ENCODE measurements at regions not wholly inside any gene's neighbourhood (a gene's known extent, or its start where the extent isn't known, plus 50 kb on each side); places are given as distances from the start of the nearest gene placed in this dataset.
"Not testable (repeated sequence)": the region's sequence is repeated elsewhere in the genome, so short reads cannot be mapped to it uniquely, and the experiment has no call there.

DNA sequence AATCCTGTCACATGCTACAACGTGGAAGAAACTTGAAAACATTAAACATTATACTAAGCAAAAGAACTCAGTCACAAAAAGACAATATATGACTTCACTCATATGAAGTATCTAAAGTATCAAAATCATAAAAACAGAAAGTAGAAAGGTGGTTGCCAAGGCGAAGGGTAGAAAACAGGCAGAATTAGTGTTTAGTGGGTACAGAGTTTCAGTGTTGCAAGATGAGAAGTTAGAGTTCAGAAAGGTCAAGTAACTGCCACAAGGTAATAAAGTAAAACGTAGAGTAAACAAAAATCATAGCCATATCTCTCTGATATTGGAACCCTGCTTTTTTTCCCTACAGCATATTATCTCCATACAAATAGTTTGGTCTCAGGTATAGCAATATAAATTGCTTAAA lies 223.8 kb upstream of the FSCB start:
- no peak overlapping the region for H3K4me3 ChIP-seq (ENCODE audit: insufficient read depth, low read depth, low read length, poor library complexity, severe bottlenecking)
- H3K36me3 ChIP-seq (ENCODE audit: control insufficient read depth, insufficient read depth, low read length): no peaks in the 10 kb centered on the region
- H3K9me3 ChIP-seq (ENCODE audit: control insufficient read depth, low read length): no peaks in the 10 kb centered on the region
- H3K4me1 ChIP-seq (ENCODE audit: control insufficient read depth, insufficient read depth, low read length, poor library complexity, severe bottlenecking): no peaks in the 10 kb centered on the region
- H3K27me3 ChIP-seq (replicated peaks; ENCODE audit: control insufficient read depth, insufficient read depth, low read length, poor library complexity, severe bottlenecking): no peaks in the 10 kb centered on the region
- DNase-seq: no peak
- H3K27ac ChIP-seq (ENCODE audit: insufficient read depth, low read length, poor library complexity, severe bottlenecking): no peak overlapping the region

DNA sequence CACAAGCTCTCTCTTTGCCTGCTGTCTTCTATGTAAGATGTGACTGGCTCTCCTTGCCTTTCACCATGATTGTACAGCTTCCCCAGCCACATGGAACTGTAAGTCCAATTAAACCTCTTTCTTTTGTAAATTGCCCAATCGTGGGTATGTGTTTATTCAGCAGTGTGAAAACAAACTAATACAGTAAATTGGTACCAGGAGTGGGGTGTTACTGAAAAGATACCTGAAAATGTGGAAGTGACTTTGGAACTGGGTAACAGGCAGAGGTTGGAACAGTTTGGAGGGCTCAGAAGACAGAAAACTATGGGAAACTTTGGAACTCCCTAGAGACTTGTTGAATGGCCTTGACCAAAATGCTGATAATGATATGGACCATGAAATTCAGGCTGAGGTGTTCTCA lies 214.3 kb upstream of the FSCB start:
- H3K36me3 ChIP-seq (ENCODE audit: control insufficient read depth, insufficient read depth, low read length); H3K9me3 ChIP-seq (ENCODE audit: control insufficient read depth, low read length); H3K4me3 ChIP-seq (ENCODE audit: insufficient read depth, low read depth, low read length, poor library complexity, severe bottlenecking); H3K27ac ChIP-seq (ENCODE audit: insufficient read depth, low read length, poor library complexity, severe bottlenecking); H3K4me1 ChIP-seq (ENCODE audit: control insufficient read depth, insufficient read depth, low read length, poor library complexity, severe bottlenecking); H3K27me3 ChIP-seq (replicated peaks; ENCODE audit: control insufficient read depth, insufficient read depth, low read length, poor library complexity, severe bottlenecking); DNase-seq: not testable (repeated sequence)

GRCh38 chr14:44720707-44721106 lies 213.6 kb upstream of the FSCB start:
- H3K27me3 ChIP-seq (replicated peaks; ENCODE audit: control insufficient read depth, insufficient read depth, low read length, poor library complexity, severe bottlenecking): no peaks in the 10 kb centered on the region
- no peaks in the 10 kb centered on the region for H3K4me1 ChIP-seq (ENCODE audit: control insufficient read depth, insufficient read depth, low read length, poor library complexity, severe bottlenecking)
- H3K4me3 ChIP-seq (ENCODE audit: insufficient read depth, low read depth, low read length, poor library complexity, severe bottlenecking): no peak overlapping the region
- no peaks in the 10 kb centered on the region for H3K36me3 ChIP-seq (ENCODE audit: control insufficient read depth, insufficient read depth, low read length)
- no peak overlapping the region for H3K27ac ChIP-seq (ENCODE audit: insufficient read depth, low read length, poor library complexity, severe bottlenecking)
- DNase-seq: no peak
- no peaks in the 10 kb centered on the region for H3K9me3 ChIP-seq (ENCODE audit: control insufficient read depth, low read length)

- H3K4me3 ChIP-seq (ENCODE audit: insufficient read depth, low read depth, low read length, poor library complexity, severe bottlenecking): no peak overlapping the region
- no peaks in the 10 kb centered on the region for H3K36me3 ChIP-seq (ENCODE audit: control insufficient read depth, insufficient read depth, low read length)
- no peaks in the 10 kb centered on the region for H3K4me1 ChIP-seq (ENCODE audit: control insufficient read depth, insufficient read depth, low read length, poor library complexity, severe bottlenecking)
- H3K27me3 ChIP-seq (replicated peaks; ENCODE audit: control insufficient read depth, insufficient read depth, low read length, poor library complexity, severe bottlenecking): no peaks in the 10 kb centered on the region
- DNase-seq: no peak
- no peak overlapping the region for H3K27ac ChIP-seq (ENCODE audit: insufficient read depth, low read length, poor library complexity, severe bottlenecking)
- no peaks in the 10 kb centered on the region for H3K9me3 ChIP-seq (ENCODE audit: control insufficient read depth, low read length)
These were observed 205.1 kb upstream of the FSCB start for GRCh38 chr14:44712024-44712815.

DNA sequence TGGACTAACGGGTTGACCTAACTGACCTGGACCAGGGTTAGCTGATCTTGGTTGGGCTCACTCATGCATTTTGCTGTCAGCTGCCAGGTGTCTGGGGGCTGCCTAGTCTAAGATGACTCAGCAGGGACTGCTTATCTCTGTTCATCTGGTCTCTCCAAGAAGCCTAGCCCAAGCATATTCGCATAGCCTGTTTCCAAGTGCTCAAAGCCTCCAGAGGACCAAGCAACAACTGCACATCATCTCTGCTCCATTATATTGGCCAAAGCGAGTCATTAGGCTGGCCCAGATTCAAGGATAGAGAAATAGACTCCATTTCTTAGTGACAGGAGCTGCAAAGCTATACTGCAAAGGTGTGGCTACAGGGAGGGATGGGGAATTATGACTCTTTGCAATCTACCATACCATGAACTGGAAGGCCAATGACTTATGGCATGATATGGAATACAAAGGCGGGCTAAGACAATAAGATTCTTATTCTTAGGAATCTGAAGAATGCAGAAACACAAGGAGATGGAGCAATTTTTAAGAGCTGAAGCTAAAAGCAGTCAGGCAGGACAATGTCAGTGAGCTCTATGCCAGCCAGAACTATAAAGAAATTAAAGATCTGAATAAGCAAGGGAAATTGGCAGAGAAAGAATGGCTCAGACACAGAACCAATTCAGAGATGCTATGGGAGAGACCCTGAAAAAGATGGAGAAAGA lies 194.6 kb upstream of the FSCB start:
- no peak for DNase-seq
- Histone ChIP-seq H3K27ac (ENCODE audit: insufficient read depth, low read length, poor library complexity, severe bottlenecking) (no peak overlapping the region), H3K4me1 (ENCODE audit: control insufficient read depth, insufficient read depth, low read length, poor library complexity, severe bottlenecking) (no peaks in the 10 kb centered on the region), H3K36me3 (ENCODE audit: control insufficient read depth, insufficient read depth, low read length) (no peaks in the 10 kb centered on the region), H3K27me3 (replicated peaks; ENCODE audit: control insufficient read depth, insufficient read depth, low read length, poor library complexity, severe bottlenecking) (no peaks in the 10 kb centered on the region), H3K4me3 (ENCODE audit: insufficient read depth, low read depth, low read length, poor library complexity, severe bottlenecking) (no peak overlapping the region), H3K9me3 (ENCODE audit: control insufficient read depth, low read length) (no peaks in the 10 kb centered on the region)

DNA sequence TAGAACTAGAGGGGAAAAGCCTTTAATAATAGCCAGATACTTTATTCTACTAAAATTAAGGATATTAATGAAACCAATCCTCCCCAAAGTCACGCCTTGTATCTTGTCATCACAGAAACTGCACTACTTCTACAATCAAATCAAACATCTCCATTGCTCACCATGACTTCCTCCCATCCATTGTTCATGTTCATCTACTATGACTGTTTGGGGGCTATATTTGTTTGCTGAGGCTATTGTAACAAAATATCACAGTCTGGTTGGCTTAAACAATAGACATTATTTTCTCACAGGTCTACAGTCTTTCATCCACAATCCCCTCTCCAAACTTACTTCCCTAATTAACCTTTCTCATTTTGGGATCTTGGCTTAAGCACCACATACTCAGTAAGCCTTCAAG lies 193.6 kb upstream of the FSCB start:
- no peaks in the 10 kb centered on the region for H3K9me3 ChIP-seq (ENCODE audit: control insufficient read depth, low read length)
- no peaks in the 10 kb centered on the region for H3K4me1 ChIP-seq (ENCODE audit: control insufficient read depth, insufficient read depth, low read length, poor library complexity, severe bottlenecking)
- no peaks in the 10 kb centered on the region for H3K36me3 ChIP-seq (ENCODE audit: control insufficient read depth, insufficient read depth, low read length)
- H3K4me3 ChIP-seq (ENCODE audit: insufficient read depth, low read depth, low read length, poor library complexity, severe bottlenecking): no peak overlapping the region
- no peaks in the 10 kb centered on the region for H3K27me3 ChIP-seq (replicated peaks; ENCODE audit: control insufficient read depth, insufficient read depth, low read length, poor library complexity, severe bottlenecking)
- DNase-seq: no peak
- no peak overlapping the region for H3K27ac ChIP-seq (ENCODE audit: insufficient read depth, low read length, poor library complexity, severe bottlenecking)

DNA sequence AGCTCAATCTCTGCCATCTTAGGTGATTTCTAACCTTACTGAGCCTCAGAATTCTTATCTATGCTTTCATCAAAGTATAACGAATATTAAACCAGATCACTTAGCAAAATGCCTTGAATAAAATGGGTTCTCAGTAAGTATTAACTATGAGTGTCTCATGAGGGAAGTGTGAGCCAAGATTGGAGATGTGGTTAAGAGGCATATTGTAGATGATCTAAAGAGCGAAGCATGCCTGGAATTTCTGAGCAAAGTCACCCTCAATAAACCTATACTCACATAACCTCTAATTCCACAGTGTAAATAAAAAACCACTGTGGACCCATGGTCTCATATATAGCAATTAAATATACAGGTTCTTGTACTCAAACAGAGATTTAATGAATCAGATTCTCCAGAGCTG lies 193.1 kb upstream of the FSCB start:
- no peak overlapping the region for H3K4me3 ChIP-seq (ENCODE audit: insufficient read depth, low read depth, low read length, poor library complexity, severe bottlenecking)
- no peak for DNase-seq
- H3K27me3 ChIP-seq (replicated peaks; ENCODE audit: control insufficient read depth, insufficient read depth, low read length, poor library complexity, severe bottlenecking): no peaks in the 10 kb centered on the region
- H3K36me3 ChIP-seq (ENCODE audit: control insufficient read depth, insufficient read depth, low read length): no peaks in the 10 kb centered on the region
- H3K4me1 ChIP-seq (ENCODE audit: control insufficient read depth, insufficient read depth, low read length, poor library complexity, severe bottlenecking): no peaks in the 10 kb centered on the region
- no peak overlapping the region for H3K27ac ChIP-seq (ENCODE audit: insufficient read depth, low read length, poor library complexity, severe bottlenecking)
- H3K9me3 ChIP-seq (ENCODE audit: control insufficient read depth, low read length): no peaks in the 10 kb centered on the region

- no peaks in the 10 kb centered on the region for H3K36me3 ChIP-seq (ENCODE audit: control insufficient read depth, insufficient read depth, low read length)
These were observed 192.3 kb upstream of the FSCB start for GRCh38 chr14:44699391-44699790.

GRCh38 chr14:44669496-44669895 lies 162.4 kb upstream of the FSCB start:
- Histone ChIP-seq H3K4me3 (ENCODE audit: insufficient read depth, low read depth, low read length, poor library complexity, severe bottlenecking) (no peak overlapping the region), H3K27me3 (replicated peaks; ENCODE audit: control insufficient read depth, insufficient read depth, low read length, poor library complexity, severe bottlenecking) (no peaks in the 10 kb centered on the region), H3K27ac (ENCODE audit: insufficient read depth, low read length, poor library complexity, severe bottlenecking) (no peak overlapping the region), H3K9me3 (ENCODE audit: control insufficient read depth, low read length) (no peaks in the 10 kb centered on the region), H3K36me3 (ENCODE audit: control insufficient read depth, insufficient read depth, low read length) (no peaks in the 10 kb centered on the region), H3K4me1 (ENCODE audit: control insufficient read depth, insufficient read depth, low read length, poor library complexity, severe bottlenecking) (no peaks in the 10 kb centered on the region)
- DNase-seq: no peak

More at GRCh38 chr14:44699391-44699790, 192.3 kb upstream of the FSCB start:
- no peaks in the 10 kb centered on the region for H3K9me3 ChIP-seq (ENCODE audit: control insufficient read depth, low read length)
- DNase-seq: no peak
- no peaks in the 10 kb centered on the region for H3K4me1 ChIP-seq (ENCODE audit: control insufficient read depth, insufficient read depth, low read length, poor library complexity, severe bottlenecking)
- no peak overlapping the region for H3K27ac ChIP-seq (ENCODE audit: insufficient read depth, low read length, poor library complexity, severe bottlenecking)
- H3K4me3 ChIP-seq (ENCODE audit: insufficient read depth, low read depth, low read length, poor library complexity, severe bottlenecking): no peak overlapping the region
- H3K27me3 ChIP-seq (replicated peaks; ENCODE audit: control insufficient read depth, insufficient read depth, low read length, poor library complexity, severe bottlenecking): no peaks in the 10 kb centered on the region

- Histone ChIP-seq H3K27me3 (replicated peaks; ENCODE audit: control insufficient read depth, insufficient read depth, low read length, poor library complexity, severe bottlenecking) (no peaks in the 10 kb centered on the region), H3K27ac (ENCODE audit: insufficient read depth, low read length, poor library complexity, severe bottlenecking) (no peak overlapping the region), H3K4me1 (ENCODE audit: control insufficient read depth, insufficient read depth, low read length, poor library complexity, severe bottlenecking) (no peaks in the 10 kb centered on the region), H3K9me3 (ENCODE audit: control insufficient read depth, low read length) (no peaks in the 10 kb centered on the region), H3K36me3 (ENCODE audit: control insufficient read depth, insufficient read depth, low read length) (no peaks in the 10 kb centered on the region), H3K4me3 (ENCODE audit: insufficient read depth, low read depth, low read length, poor library complexity, severe bottlenecking) (no peak overlapping the region)
- no peak for DNase-seq
These were observed 156.1 kb upstream of the FSCB start for GRCh38 chr14:44663136-44663535.
